Endothelial cell of umbilical vein (primary cell): ENCODE measurements at regions not wholly inside any gene's neighbourhood (a gene's known extent, or its start where the extent isn't known, plus 50 kb on each side); places are given as distances from the start of the nearest gene placed in this dataset.

Source experiments
- BruUV-seq: library from RNA; stranded (reverse); fragments of 400-500 nt; replicated peaks from 2 replicates; lab custom pipeline; 2021; lab: Mats Ljungman, UMichigan
- CTCF ChIA-PET: fragments of 300-600, 350-600 bp; sonication (Branson Sonifier 250); formaldehyde crosslinking; loops from one replicate; lab custom pipeline; 2021; ENCODE audit warnings: antibody characterized with exemption, inconsistent platforms; lab: Charles Lee
- POLR2A ChIA-PET: fragments of 300-600, 350-600 bp; sonication (Branson Sonifier 250); formaldehyde crosslinking; loops from one replicate; lab custom pipeline; 2021; ENCODE audit warnings: antibody characterized with exemption, inconsistent platforms; lab: Charles Lee
- DNase-seq: peaks from one replicate; pipeline ENCODE4 v3.0.0-alpha.2; 2011; ENCODE audit warnings: low read depth, low spot score
- FAIRE-seq: peaks from 2 replicates; lab custom pipeline; 2011; peaks lifted over from hg19 to GRCh38; lab: Jason Lieb, UNC
- H2AFZ ChIP-seq: 2 replicates; pipeline ENCODE4 v1.6.0; 2012; ENCODE audit warnings: low read depth, low read length, control low read depth, inconsistent platforms
- H3K27ac ChIP-seq: 2 replicates; pipeline ENCODE4 v1.5.1; 2011; ENCODE audit warnings: low read depth, mild to moderate bottlenecking, control low read depth, low read length, moderate library complexity; ENCODE audit not compliant: insufficient read depth
- H3K27me3 ChIP-seq, 2 experiments: 2 replicates each; pipeline versions ENCODE4 v1.6.0 to v1.6.1; 2011; ENCODE audit warnings: low read length in 2 of 2, mixed read lengths in 1 of 2; ENCODE audit not compliant: control insufficient read depth in 2 of 2, insufficient read depth in 2 of 2
- H3K36me3 ChIP-seq, 2 experiments: 2 replicates in 1 of 2; 3 replicates in 1 of 2; pipeline ENCODE4 v1.5.1; 2011; ENCODE audit warnings: low read length in 2 of 2, mild to moderate bottlenecking in 1 of 2, moderate library complexity in 1 of 2; ENCODE audit not compliant: control insufficient read depth in 2 of 2, insufficient read depth in 2 of 2; ENCODE audit errors: extremely low read depth in 1 of 2
- H3K4me1 ChIP-seq: 3 replicates; pipeline ENCODE4 v1.5.1; 2011; ENCODE audit warnings: mild to moderate bottlenecking, low read length; ENCODE audit not compliant: control insufficient read depth, insufficient read depth; ENCODE audit errors: extremely low read depth
- H3K4me2 ChIP-seq: 2 replicates; pipeline ENCODE4 v1.6.1; 2011; ENCODE audit warnings: low read length, control low read depth, mixed read lengths; ENCODE audit not compliant: insufficient read depth
- H3K4me3 ChIP-seq, 3 experiments: fragments of 200-600 bp in 1 of 3; sonication (generic), shearing (Covaris generic) in 1 of 3; replicated peaks in 1 of 3; 2 replicates each; pipeline ENCODE4 v1.5.1; 2011 to 2016; ENCODE audit warnings: control low read depth in 3 of 3, low read length in 3 of 3, mild to moderate bottlenecking in 2 of 3, inconsistent platforms in 1 of 3, low read depth in 1 of 3, moderate library complexity in 1 of 3; ENCODE audit not compliant: insufficient read depth in 1 of 3
- H3K79me2 ChIP-seq: 2 replicates; pipeline ENCODE4 v1.6.0; 2012; ENCODE audit warnings: low read length, inconsistent platforms; ENCODE audit not compliant: control insufficient read depth, insufficient read depth
- H3K9ac ChIP-seq: replicated peaks from 2 replicates; pipeline ENCODE3; 2011; ENCODE audit warnings: low read length, control low read depth; ENCODE audit not compliant: insufficient read depth; ENCODE audit errors: extremely low read depth
- H3K9me1 ChIP-seq: replicated peaks from 3 replicates; pipeline ENCODE4 v1.6.0; 2011; ENCODE audit warnings: mild to moderate bottlenecking, low read length; ENCODE audit not compliant: control insufficient read depth, insufficient read depth; ENCODE audit errors: extremely low read depth
- H3K9me3 ChIP-seq: replicated peaks from 2 replicates; pipeline ENCODE4 v1.5.1; 2012; ENCODE audit warnings: low read length, inconsistent platforms; ENCODE audit not compliant: control insufficient read depth, insufficient read depth
- H4K20me1 ChIP-seq: replicated peaks from 2 replicates; pipeline ENCODE3; 2011; ENCODE audit warnings: mild to moderate bottlenecking, low read length; ENCODE audit not compliant: control insufficient read depth, insufficient read depth; ENCODE audit errors: extremely low read depth
- CTCF ChIP-seq, 2 donors: IDR thresholded peaks; 1 replicate in 1 of 2; 2 replicates in 1 of 2; pipeline ENCODE4 v1.5.1; 2011; ENCODE audit warnings: low read length in 2 of 2, mild to moderate bottlenecking in 2 of 2, moderate library complexity in 2 of 2, control low read depth in 1 of 2, inconsistent platforms in 1 of 2, low read depth in 1 of 2; ENCODE audit not compliant: insufficient read depth in 1 of 2; ENCODE audit errors: extremely low read depth in 1 of 2
- EZH2 ChIP-seq: IDR thresholded peaks from 2 replicates; pipeline ENCODE4 v1.6.1; 2012; ENCODE audit warnings: borderline replicate concordance, low read depth, mild to moderate bottlenecking, moderate library complexity, low read length, inconsistent platforms; ENCODE audit not compliant: severe bottlenecking
- FOS ChIP-seq: IDR thresholded peaks from 2 replicates; pipeline ENCODE4 v1.6.1; 2011; ENCODE audit warnings: mild to moderate bottlenecking, low read length, moderate library complexity, borderline replicate concordance; ENCODE audit not compliant: insufficient read depth
- GATA2 ChIP-seq: IDR thresholded peaks from 2 replicates; pipeline ENCODE4 v1.7.0; 2011; ENCODE audit warnings: low read depth, mild to moderate bottlenecking, moderate library complexity, mixed read lengths, low read length; ENCODE audit not compliant: insufficient read length, insufficient read depth
- JUN ChIP-seq: IDR thresholded peaks from 2 replicates; pipeline ENCODE4 v1.6.1; 2011; ENCODE audit warnings: borderline replicate concordance, low read depth; ENCODE audit not compliant: insufficient read length, insufficient read depth
- MAX ChIP-seq: IDR thresholded peaks from 2 replicates; pipeline ENCODE4 v1.6.1; 2011; ENCODE audit not compliant: insufficient read depth, insufficient read length
- MYC ChIP-seq: IDR thresholded peaks from one replicate; pipeline ENCODE4 v1.6.1; 2011; ENCODE audit warnings: mild to moderate bottlenecking, low read depth, low read length
- POLR2A ChIP-seq: IDR thresholded peaks from 2 replicates; pipeline ENCODE4 v1.6.1; 2012; ENCODE audit warnings: low read depth, mild to moderate bottlenecking, control low read depth, low read length
- POLR2AphosphoS5 ChIP-seq: IDR thresholded peaks from 2 replicates; pipeline ENCODE4 v1.6.1; 2012; ENCODE audit warnings: low read depth, mild to moderate bottlenecking, control low read depth, low read length, moderate library complexity; ENCODE audit not compliant: insufficient read depth
- dilution Hi-C: fragments of 300-500 bp; cut with MboI; formaldehyde crosslinking; loops from one replicate; pipeline ENCODE4 v1.15.0; 2019; ENCODE audit warnings: low sequenced_read_pairs; ENCODE audit not compliant: extremely low pct_ligation_motif_present
- intact Hi-C: fragments of 100-400 bp; cut with micrococcal nuclease; formaldehyde crosslinking; loops from one replicate; pipeline ENCODE4 v1.10.0; 2022

GRCh38 chr4:13944095-13944511 lies 316.6 kb upstream of the BOD1L1 start:
- no peak overlapping the region for H3K4me2 ChIP-seq
- no peak for TF ChIP-seq POLR2A
- TF ChIP-seq EZH2: no peak
- no peak for TF ChIP-seq POLR2AphosphoS5
- TF ChIP-seq CTCF (IDR thresholded peaks at IDR 0.05; ENCODE audit: extremely low read depth in 1 of 2, insufficient read depth in 1 of 2, low read depth in 1 of 2, low read length in 2 of 2): no peak
- no peak for TF ChIP-seq MYC
- no peak for TF ChIP-seq MAX
- no peak for TF ChIP-seq GATA2
- TF ChIP-seq JUN: no peak
- no peak for TF ChIP-seq FOS
- FAIRE-seq: no peak

More at GRCh38 chr4:13944095-13944511, 316.6 kb upstream of the BOD1L1 start:
- Histone ChIP-seq H3K79me2 (no peaks in the 10 kb centered on the region), H3K27me3 (no peaks in the 10 kb centered on the region), H3K9me3 (no peaks in the 10 kb centered on the region), H3K27ac (no peak overlapping the region), H3K9ac (no peak overlapping the region), H3K36me3 (no peaks in the 10 kb centered on the region), H4K20me1 (no peaks in the 10 kb centered on the region), H3K4me1 (no peaks in the 10 kb centered on the region), H3K4me3 (no peak overlapping the region), H3K9me1 (no peaks in the 10 kb centered on the region), H2AFZ (no peak overlapping the region)
- BruUV-seq: no TSS peak
- ChIA-PET CTCF (no interaction called here), POLR2A (no interaction called here)
- DNase-seq: no peak
- intact Hi-C loops: no loop called here
- dilution Hi-C loops: no loop called here
